K562 (cell line): ENCODE measurements at regions not wholly inside any gene's neighbourhood (a gene's known extent, or its start where the extent isn't known, plus 50 kb on each side); places are given as distances from the start of the nearest gene placed in this dataset.

Experiments used
- CREB1 ChIP-seq, 2 experiments: sonication (generic) in 1 of 2; formaldehyde crosslinking in 1 of 2; IDR thresholded peaks; 2 replicates each; pipeline versions ENCODE4 v1.6.1 to v1.8.0; 2012 to 2022; ENCODE audit warnings: inconsistent platforms in 1 of 2, mild to moderate bottlenecking in 1 of 2, missing genetic modification reagents in 1 of 2, moderate library complexity in 1 of 2
- CTCF ChIP-seq, 3 experiments: IDR thresholded peaks in 2 of 3; conservative IDR thresholded peaks in 1 of 3; 2 replicates each; pipeline ENCODE4 v1.5.1; 2011 to 2012; ENCODE audit warnings: low read length in 3 of 3, mild to moderate bottlenecking in 3 of 3, control low read depth in 2 of 3, improper control_type of control experiment in 1 of 3, inconsistent platforms in 1 of 3, low read depth in 1 of 3, mixed read lengths in 1 of 3, moderate library complexity in 1 of 3; ENCODE audit not compliant: insufficient read depth in 2 of 3
- EP300 ChIP-seq: IDR thresholded peaks from 2 replicates; pipeline ENCODE4 v1.6.1; 2012; ENCODE audit warnings: low read length, improper control_type of control experiment
- HMBOX1 ChIP-seq: sonication (generic); IDR thresholded peaks from 2 replicates; pipeline ENCODE4 v1.6.1; 2016
- NFYB ChIP-seq: IDR thresholded peaks from 2 replicates; pipeline ENCODE4 v1.6.1; 2011; ENCODE audit warnings: mild to moderate bottlenecking, moderate library complexity; ENCODE audit not compliant: insufficient read length; ENCODE audit errors: extremely low read depth
- PHF8 ChIP-seq: fragments of 200-600 bp; sonication (generic); IDR thresholded peaks from 2 replicates; pipeline ENCODE4 v1.6.1; 2012; ENCODE audit warnings: mixed run types, mild to moderate bottlenecking, inconsistent platforms, low read length, moderate library complexity, borderline replicate concordance
- RBM34 ChIP-seq: fragments of 200-400 bp; formaldehyde crosslinking; IDR thresholded peaks from 2 replicates; pipeline ENCODE4 v1.6.1; 2018; ENCODE audit warnings: low read length, borderline replicate concordance; ENCODE audit not compliant: insufficient read depth
- RFX1 ChIP-seq: fragments of 450-650 bp; IDR thresholded peaks from 2 replicates; pipeline ENCODE4 v1.6.1; 2016; ENCODE audit warnings: mild to moderate bottlenecking, moderate library complexity
- SRF ChIP-seq, 2 experiments: fragments of 250-450, 450-650 bp in 1 of 2; sonication (Bioruptor Pico) in 1 of 2; sonication (generic) in 1 of 2; formaldehyde crosslinking; IDR thresholded peaks; 2 replicates each; pipeline versions ENCODE4 v1.5.0 to v1.5.1; 2020 to 2022; ENCODE audit warnings: mild to moderate bottlenecking in 1 of 2, missing genetic modification reagents in 1 of 2
- TFE3 ChIP-seq: fragments of 450-650 bp; formaldehyde crosslinking; IDR thresholded peaks from 2 replicates; pipeline ENCODE4 v1.4.0; 2020; ENCODE audit warnings: mild to moderate bottlenecking, mixed read lengths
- ZFP91 ChIP-seq: sonication (generic); formaldehyde crosslinking; IDR thresholded peaks from 2 replicates; pipeline ENCODE4 v1.8.0; 2022; ENCODE audit warnings: mild to moderate bottlenecking, missing genetic modification reagents

GRCh38 chr3:148344521-148344920, 353.2 kb upstream of the AGTR1 start:
- no peak for TF ChIP-seq ZFP91
- TF ChIP-seq EP300: no peak
- no peak for TF ChIP-seq CREB1 (IDR thresholded peaks at IDR 0.05)
- no peak for TF ChIP-seq CREB1 (CRISPR knock-in tag; IDR thresholded peaks at IDR 0.05)
- TF ChIP-seq RFX1: no peak
- TF ChIP-seq CTCF (IDR thresholded peaks at IDR 0.05 in 2 of 3, conservative IDR thresholded peaks at IDR 0.05 in 1 of 3; ENCODE audit: insufficient read depth in 2 of 3, low read depth in 1 of 3, low read length in 3 of 3): no peak
- no peak for TF ChIP-seq SRF (CRISPR knock-in tag; IDR thresholded peaks at IDR 0.05)
- no peak for TF ChIP-seq PHF8
- no peak for TF ChIP-seq TFE3 (CRISPR knock-in tag)
- TF ChIP-seq NFYB: no peak
- TF ChIP-seq RBM34: no peak
- TF ChIP-seq HMBOX1: no peak
